Superior temporal gyrus (tissue), 1 donor: ENCODE measurements at regions not wholly inside any gene's neighbourhood (a gene's known extent, or its start where the extent isn't known, plus 50 kb on each side); places are given as distances from the start of the nearest gene placed in this dataset.

ENCODE experiments used
- DNase-seq: peaks from one replicate; pipeline ENCODE4 v3.0.0-alpha.2; 2016; ENCODE audit errors: extremely low spot score

GRCh38 chr17:45715787-45716186, 68.3 kb upstream of the CRHR1 start:
- DNase-seq = no peak

GRCh38 chr17:45718791-45719190, 65.3 kb upstream of the CRHR1 start:
- DNase-seq = peak; percentile 11

- peak; percentile 68 for DNase-seq
Measured at GRCh38 chr17:45719335-45720071, 64.6 kb upstream of the CRHR1 start.

- no peak for DNase-seq
Measured at GRCh38 chr17:45720386-45720785, 63.7 kb upstream of the CRHR1 start.

GRCh38 chr17:45722161-45722560, 62.0 kb upstream of the CRHR1 start:
- DNase-seq = peak; percentile 30

GRCh38 chr17:45729294-45729907, 54.7 kb upstream of the CRHR1 start:
- DNase-seq = no peak

GRCh38 chr17:45730192-45730591, 53.9 kb upstream of the CRHR1 start:
- no peak for DNase-seq

- no peak for DNase-seq
Measured at GRCh38 chr17:45731459-45731858, 52.7 kb upstream of the CRHR1 start.

- DNase-seq = no peak
Measured at GRCh38 chr17:45732926-45733505, 51.1 kb upstream of the CRHR1 start.

- no peak for DNase-seq
Measured at GRCh38 chr17:45733781-45734180, 50.3 kb upstream of the CRHR1 start.
